Gastrocnemius medialis (tissue), 4 donors: ENCODE measurements at regions not wholly inside any gene's neighbourhood (a gene's known extent, or its start where the extent isn't known, plus 50 kb on each side); places are given as distances from the start of the nearest gene placed in this dataset.

Experiments used
- POLR2A ChIP-seq, 2 donors: fragments of 450-650 bp; IDR thresholded peaks; one replicate each; pipeline ENCODE4 v1.6.1; 2017; ENCODE audit warnings: antibody characterized with exemption in 2 of 2, mild to moderate bottlenecking in 2 of 2, moderate library complexity in 2 of 2
- TF ChIP-seq, protein P1 (sequence below), 5 experiments: fragments of 450-650 bp in 3 of 5; fragments of 200-600 bp in 2 of 5; sonication (generic) in 2 of 5; IDR thresholded peaks in 4 of 5; conservative IDR thresholded peaks in 1 of 5; 1 replicate in 4 of 5; 2 replicates in 1 of 5; pipeline ENCODE4 v1.5.1; 2016 to 2019; ENCODE audit warnings: antibody characterized with exemption in 5 of 5, mild to moderate bottlenecking in 3 of 5, moderate library complexity in 3 of 5

DNA sequence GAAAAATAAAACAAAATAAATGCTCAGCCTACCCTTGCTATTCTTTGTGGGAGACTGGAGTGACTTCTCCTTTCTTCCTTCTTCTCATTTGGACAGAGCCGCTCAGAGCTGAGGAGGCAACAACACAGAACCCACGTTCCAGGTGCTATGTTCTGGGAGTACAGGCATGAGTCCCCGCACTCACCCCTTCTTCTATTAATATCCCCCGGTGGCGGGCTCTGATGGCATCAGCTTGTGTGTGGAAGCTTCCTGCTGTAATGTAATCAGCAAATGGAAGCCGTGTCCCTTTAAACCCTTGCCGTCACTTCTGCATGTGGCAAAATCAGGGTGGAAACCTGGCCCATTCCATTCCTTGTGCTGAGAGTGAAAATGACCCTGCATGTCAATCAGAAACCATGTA, 116.9 kb upstream of the ADARB2 start:
- TF ChIP-seq, protein P1, sequence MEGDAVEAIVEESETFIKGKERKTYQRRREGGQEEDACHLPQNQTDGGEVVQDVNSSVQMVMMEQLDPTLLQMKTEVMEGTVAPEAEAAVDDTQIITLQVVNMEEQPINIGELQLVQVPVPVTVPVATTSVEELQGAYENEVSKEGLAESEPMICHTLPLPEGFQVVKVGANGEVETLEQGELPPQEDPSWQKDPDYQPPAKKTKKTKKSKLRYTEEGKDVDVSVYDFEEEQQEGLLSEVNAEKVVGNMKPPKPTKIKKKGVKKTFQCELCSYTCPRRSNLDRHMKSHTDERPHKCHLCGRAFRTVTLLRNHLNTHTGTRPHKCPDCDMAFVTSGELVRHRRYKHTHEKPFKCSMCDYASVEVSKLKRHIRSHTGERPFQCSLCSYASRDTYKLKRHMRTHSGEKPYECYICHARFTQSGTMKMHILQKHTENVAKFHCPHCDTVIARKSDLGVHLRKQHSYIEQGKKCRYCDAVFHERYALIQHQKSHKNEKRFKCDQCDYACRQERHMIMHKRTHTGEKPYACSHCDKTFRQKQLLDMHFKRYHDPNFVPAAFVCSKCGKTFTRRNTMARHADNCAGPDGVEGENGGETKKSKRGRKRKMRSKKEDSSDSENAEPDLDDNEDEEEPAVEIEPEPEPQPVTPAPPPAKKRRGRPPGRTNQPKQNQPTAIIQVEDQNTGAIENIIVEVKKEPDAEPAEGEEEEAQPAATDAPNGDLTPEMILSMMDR (IDR thresholded peaks at IDR 0.05 in 4 of 5, conservative IDR thresholded peaks at IDR 0.05 in 1 of 5), result no peak
- TF ChIP-seq POLR2A (IDR thresholded peaks at IDR 0.05), result no peak
